Fibroblast of the aortic adventitia (primary cell): ENCODE measurements at regions not wholly inside any gene's neighbourhood (a gene's known extent, or its start where the extent isn't known, plus 50 kb on each side); places are given as distances from the start of the nearest gene placed in this dataset.

Source experiments
- DNase-seq: peaks from one replicate; pipeline ENCODE4 v3.0.0-alpha.2; 2010; ENCODE audit warnings: low read depth
- H3K4me3 ChIP-seq: 2 replicates; pipeline ENCODE4 v1.5.1; 2011; ENCODE audit warnings: low read depth, mild to moderate bottlenecking, control low read depth, low read length, moderate library complexity
- TF ChIP-seq, protein P1 (sequence below): IDR thresholded peaks from 2 replicates; pipeline ENCODE4 v1.5.1; 2011; ENCODE audit warnings: mild to moderate bottlenecking, low read length, control low read depth, inconsistent platforms; ENCODE audit not compliant: insufficient read depth

DNA sequence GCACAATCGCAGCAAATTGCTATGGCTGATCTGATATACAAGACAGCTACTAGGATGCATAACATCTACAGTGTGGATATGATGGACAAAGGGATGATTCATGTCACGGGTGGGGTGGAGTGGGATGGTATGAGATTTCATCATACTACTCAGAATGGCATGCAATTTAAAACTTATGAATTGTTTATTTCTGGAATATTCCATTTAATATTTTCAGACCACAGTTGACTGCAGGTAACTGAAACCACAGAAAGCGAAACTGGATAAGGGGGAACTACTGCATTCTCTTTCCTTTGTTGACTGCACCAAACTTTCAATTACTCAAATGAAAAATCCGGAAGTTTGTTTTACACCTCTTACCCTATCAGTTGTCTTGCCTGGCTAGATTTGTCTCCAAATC lies 94.4 kb upstream of the NEUROD1 start:
- peak; percentile 57 for DNase-seq
- H3K4me3 ChIP-seq = no peak overlapping the region
- TF ChIP-seq, protein P1, sequence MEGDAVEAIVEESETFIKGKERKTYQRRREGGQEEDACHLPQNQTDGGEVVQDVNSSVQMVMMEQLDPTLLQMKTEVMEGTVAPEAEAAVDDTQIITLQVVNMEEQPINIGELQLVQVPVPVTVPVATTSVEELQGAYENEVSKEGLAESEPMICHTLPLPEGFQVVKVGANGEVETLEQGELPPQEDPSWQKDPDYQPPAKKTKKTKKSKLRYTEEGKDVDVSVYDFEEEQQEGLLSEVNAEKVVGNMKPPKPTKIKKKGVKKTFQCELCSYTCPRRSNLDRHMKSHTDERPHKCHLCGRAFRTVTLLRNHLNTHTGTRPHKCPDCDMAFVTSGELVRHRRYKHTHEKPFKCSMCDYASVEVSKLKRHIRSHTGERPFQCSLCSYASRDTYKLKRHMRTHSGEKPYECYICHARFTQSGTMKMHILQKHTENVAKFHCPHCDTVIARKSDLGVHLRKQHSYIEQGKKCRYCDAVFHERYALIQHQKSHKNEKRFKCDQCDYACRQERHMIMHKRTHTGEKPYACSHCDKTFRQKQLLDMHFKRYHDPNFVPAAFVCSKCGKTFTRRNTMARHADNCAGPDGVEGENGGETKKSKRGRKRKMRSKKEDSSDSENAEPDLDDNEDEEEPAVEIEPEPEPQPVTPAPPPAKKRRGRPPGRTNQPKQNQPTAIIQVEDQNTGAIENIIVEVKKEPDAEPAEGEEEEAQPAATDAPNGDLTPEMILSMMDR = no peak

DNA sequence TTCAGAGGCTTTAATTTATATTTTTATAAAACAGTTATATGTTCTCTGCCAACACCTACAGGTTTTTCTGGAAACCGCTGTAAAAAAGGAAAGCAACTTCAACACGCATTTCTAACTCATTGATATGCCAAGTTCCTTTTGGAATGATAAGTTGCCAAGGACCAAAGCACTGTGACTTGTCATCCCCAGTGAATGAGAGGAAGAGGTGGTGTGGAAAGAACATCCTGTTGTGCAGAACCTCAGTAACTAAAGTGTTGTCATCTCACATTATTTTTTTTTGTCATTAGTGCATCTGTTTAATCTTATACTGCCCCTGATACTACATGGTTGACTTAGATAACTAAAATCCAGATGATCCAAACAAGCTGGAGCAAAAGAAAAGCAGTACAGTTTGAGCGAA lies 96.0 kb upstream of the NEUROD1 start:
- DNase-seq = no peak
- TF ChIP-seq, protein P1 = no peak
- no peak overlapping the region for H3K4me3 ChIP-seq

DNA sequence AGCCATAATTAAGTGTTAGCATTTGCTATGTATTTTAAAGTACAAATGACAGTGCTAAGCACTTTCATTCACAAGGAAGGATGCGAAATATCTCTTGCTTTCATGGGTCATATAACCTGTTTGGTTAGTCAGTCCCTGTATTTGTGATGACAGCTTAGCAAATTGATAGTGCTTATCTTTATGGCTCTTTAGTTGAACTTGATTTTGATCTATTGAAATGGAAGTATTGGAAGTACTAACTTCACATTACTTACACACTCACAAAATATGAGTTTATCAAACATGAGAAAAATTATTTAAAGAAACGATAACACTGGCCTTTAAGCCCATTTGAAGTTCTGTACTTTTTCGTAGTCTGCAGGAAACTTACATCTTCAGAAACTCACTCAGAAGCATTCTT lies 97.4 kb upstream of the NEUROD1 start:
- no peak for DNase-seq
- H3K4me3 ChIP-seq = no peak overlapping the region
- TF ChIP-seq, protein P1 = no peak

DNA sequence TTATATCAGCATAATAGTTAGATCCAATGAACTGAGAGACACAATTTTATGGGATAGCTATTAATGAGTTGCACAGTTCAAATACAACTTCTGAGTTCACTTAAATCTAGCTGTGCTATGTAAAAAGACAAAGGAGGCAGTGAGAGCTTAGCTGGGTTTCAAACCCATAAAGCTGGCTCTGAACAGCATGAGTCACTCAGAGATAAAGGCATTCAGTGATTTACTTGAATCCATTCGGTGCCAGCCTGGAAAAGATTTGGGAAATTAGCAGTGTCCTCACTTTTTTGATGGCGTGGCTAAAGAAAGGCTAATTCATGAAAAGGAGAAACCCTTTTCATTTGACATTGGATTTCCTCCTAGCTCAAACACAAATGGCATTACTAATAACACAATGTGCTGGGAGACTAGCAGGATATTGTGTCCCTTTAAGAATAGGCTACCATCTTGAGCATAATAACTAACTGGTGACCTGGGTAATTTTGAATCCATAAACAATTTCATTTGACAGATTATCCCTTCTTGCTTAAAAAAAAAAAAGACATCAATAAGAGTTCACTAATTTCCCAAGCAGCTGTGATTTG lies 98.4 kb upstream of the NEUROD1 start:
- DNase-seq = peak; percentile 57
- TF ChIP-seq, protein P1 = no peak
- no peak overlapping the region for H3K4me3 ChIP-seq

DNA sequence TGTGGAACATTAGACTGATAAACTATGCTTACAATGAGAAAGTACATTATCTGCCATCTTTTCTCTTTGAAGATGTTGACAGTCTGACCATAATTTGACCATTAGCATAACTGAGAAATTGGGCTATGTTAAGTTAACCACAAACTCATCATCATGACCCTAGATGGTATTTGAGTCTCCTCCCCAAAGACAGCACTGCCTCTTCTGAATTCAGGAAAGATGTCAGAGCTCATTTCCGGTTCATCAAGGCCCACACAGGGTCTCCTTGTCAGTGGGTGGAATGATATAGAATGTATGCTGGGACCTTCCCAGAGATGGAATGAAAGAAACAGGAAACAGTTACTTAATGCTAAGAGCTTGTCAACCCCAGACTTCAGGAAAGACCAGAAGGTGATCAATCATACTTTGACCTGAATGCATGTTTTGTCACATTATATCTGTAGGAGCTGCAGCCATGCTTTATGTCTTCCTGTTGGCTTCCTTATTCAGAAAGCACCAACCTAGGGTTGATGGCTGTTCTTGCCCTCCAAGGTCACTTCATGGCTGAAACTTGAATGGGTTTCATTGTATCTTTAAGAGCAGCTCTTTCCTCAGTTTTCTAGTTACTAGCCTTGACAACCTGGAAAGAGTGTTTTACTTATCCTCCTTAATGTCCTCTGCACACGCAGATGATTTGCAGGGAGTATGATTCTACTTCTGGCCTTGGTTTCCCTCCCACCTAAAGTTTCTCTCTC lies 99.1 kb upstream of the NEUROD1 start:
- DNase-seq = no peak

DNA sequence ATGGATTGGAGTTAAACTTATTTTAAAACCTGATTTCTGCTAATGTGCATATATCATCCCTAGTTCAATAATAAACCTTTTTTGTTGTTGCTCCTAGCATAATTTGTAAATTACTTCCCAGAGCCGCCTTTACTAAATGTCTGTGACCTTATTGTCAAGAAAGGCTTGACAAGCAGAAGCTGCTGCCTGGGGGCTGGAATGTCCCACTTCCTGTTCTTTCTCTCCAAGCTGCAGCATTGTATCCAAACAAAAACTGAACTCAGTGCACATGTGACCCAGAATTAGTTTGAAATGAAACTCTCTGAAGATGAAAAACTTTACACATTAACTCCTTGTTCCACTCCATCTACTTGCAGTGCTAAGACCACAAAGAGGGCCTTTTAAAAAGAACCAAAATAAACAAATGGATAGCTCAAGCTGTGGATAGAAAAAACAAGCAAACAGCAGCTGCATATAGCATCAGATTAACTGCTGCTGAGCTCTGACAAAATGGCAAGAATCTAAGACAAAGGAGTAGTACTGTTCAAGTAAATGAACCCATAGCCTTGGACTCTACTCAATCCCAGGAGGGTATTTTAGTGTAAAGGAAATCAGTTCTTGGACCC lies 99.8 kb upstream of the NEUROD1 start:
- TF ChIP-seq, protein P1 = no peak
- no peak for DNase-seq
- no peak overlapping the region for H3K4me3 ChIP-seq

More for the DNA sequence above, 99.1 kb upstream of the NEUROD1 start:
- TF ChIP-seq, protein P1 = no peak
- H3K4me3 ChIP-seq = no peak overlapping the region
